ENCODE measurements at regions not wholly inside any gene's neighbourhood (a gene's known extent, or its start where the extent isn't known, plus 50 kb on each side); places are given as distances from the start of the nearest gene placed in this dataset.

DNA sequence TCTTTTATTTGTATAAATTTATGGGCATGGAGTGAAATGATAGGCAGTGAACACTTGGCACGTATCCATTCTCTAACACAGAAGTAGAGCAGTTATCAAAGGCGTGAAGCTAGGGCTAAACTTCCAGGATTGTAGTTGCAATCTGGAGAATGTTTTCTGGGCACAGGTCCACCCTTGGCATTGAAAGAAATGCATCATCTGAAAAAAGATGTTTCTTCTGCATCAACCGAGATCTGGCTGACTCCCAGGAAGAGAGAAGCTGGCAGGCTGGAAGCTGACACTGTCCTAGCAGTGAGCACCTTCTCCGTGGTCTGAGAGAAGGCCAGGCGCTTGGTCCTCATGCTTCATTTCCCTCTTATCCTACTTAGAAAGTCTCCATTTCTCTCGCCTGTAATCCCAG is 600.0 kb downstream of the BRD1 start:
- Mint-ChIP-seq H3K27me3 (ENCODE audit: insufficient read depth, low read depth, poor library complexity) (peaks cover 3% of the 10 kb centered on the region), H3K9me3 (no peaks in the 10 kb centered on the region), H3K36me3 (ENCODE audit: low read depth) (no peaks in the 10 kb centered on the region), H3K4me1 (0 out of 3 replicates have a peak, but pooled peaks cover 3% of the 10 kb centered on the region), H3K4me3 (no peak overlapping the region), H3K27ac (no peak overlapping the region)
- H3K4me3 ChIP-seq, result no peak overlapping the region
- ATAC-seq (no peak), DNase-seq (ENCODE audit: low spot score) (no peak)
- H3K4me2 ChIP-seq, result no peak overlapping the region
- H3K79me2 ChIP-seq (replicated peaks; ENCODE audit: insufficient read depth), result no peaks in the 10 kb centered on the region
- H3F3A ChIP-seq (replicated peaks; ENCODE audit: low read depth), result no peaks in the 10 kb centered on the region
- no peaks in the 10 kb centered on the region for H3K4me1 ChIP-seq (ENCODE audit: insufficient read depth)
- TF ChIP-seq, protein P1, sequence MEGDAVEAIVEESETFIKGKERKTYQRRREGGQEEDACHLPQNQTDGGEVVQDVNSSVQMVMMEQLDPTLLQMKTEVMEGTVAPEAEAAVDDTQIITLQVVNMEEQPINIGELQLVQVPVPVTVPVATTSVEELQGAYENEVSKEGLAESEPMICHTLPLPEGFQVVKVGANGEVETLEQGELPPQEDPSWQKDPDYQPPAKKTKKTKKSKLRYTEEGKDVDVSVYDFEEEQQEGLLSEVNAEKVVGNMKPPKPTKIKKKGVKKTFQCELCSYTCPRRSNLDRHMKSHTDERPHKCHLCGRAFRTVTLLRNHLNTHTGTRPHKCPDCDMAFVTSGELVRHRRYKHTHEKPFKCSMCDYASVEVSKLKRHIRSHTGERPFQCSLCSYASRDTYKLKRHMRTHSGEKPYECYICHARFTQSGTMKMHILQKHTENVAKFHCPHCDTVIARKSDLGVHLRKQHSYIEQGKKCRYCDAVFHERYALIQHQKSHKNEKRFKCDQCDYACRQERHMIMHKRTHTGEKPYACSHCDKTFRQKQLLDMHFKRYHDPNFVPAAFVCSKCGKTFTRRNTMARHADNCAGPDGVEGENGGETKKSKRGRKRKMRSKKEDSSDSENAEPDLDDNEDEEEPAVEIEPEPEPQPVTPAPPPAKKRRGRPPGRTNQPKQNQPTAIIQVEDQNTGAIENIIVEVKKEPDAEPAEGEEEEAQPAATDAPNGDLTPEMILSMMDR (conservative IDR thresholded peaks at IDR 0.05; ENCODE audit: low read depth in 2 of 2), result no peak
- TF ChIP-seq CREB1 (CRISPR knock-in tag; IDR thresholded peaks at IDR 0.05; ENCODE audit: low read depth) (no peak), POLR2AphosphoS5 (IDR thresholded peaks at IDR 0.05; ENCODE audit: low read depth) (no peak), EZH2phosphoT487 (IDR thresholded peaks at IDR 0.05; ENCODE audit: unreplicated experiment) (no peak)
- 0 out of 2 replicates have a peak, but pooled peaks cover 7% of the 10 kb centered on the region for H3K36me3 ChIP-seq (ENCODE audit: insufficient read depth)
- H3K27me3 ChIP-seq (ENCODE audit: insufficient read depth), result no peaks in the 10 kb centered on the region
- no peaks in the 10 kb centered on the region for H4K20me1 ChIP-seq (replicated peaks; ENCODE audit: insufficient read depth)
- no peak overlapping the region for H3K27ac ChIP-seq (ENCODE audit: low read depth)
- H2AFZ ChIP-seq, result no peak overlapping the region
- H3K9me2 ChIP-seq (ENCODE audit: insufficient read depth), result no peaks in the 10 kb centered on the region

DNA sequence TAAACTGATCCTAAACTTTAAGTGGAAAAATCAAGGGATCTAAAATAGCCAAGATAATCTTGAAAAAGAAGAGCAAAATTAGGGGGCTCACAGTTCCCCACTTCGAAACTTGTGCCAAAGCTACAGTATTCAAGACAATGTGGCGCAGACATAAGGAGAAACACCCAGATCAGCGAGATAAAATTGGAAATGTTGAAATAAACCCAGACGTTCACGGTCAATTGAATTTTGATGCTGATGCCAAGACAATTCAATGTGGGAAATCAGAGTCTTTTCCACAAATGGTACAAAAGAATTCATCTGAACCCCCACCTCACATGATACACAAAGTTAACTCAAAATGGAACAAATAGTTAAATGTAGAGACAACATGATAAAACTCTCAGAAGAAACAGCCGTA is 601.6 kb downstream of the BRD1 start:
- H3K36me3 ChIP-seq (ENCODE audit: insufficient read depth), result peaks cover 10% of the 10 kb centered on the region; the same call in 1 of the 2 replicates
- H3K27me3 Mint-ChIP-seq (ENCODE audit: insufficient read depth, low read depth, poor library complexity), result no peaks in the 10 kb centered on the region
- no peak overlapping the region for H3K4me3 ChIP-seq
- no peaks in the 10 kb centered on the region for H3K36me3 Mint-ChIP-seq (ENCODE audit: low read depth)
- H3K27ac Mint-ChIP-seq, result no peak overlapping the region
- H3K4me3 Mint-ChIP-seq, result no peak overlapping the region
- no peak overlapping the region for H3K27ac ChIP-seq (ENCODE audit: low read depth)
- H3F3A ChIP-seq (replicated peaks; ENCODE audit: low read depth), result no peaks in the 10 kb centered on the region
- H4K20me1 ChIP-seq (replicated peaks; ENCODE audit: insufficient read depth), result no peaks in the 10 kb centered on the region
- no peak overlapping the region for H2AFZ ChIP-seq
- no peak for DNase-seq (ENCODE audit: low spot score)
- ATAC-seq, result no peak
- no peaks in the 10 kb centered on the region for H3K79me2 ChIP-seq (replicated peaks; ENCODE audit: insufficient read depth)
- no peaks in the 10 kb centered on the region for H3K27me3 ChIP-seq (ENCODE audit: insufficient read depth)
- no peak overlapping the region for H3K4me2 ChIP-seq
- no peaks in the 10 kb centered on the region for H3K4me1 ChIP-seq (ENCODE audit: insufficient read depth)
- H3K9me2 ChIP-seq (ENCODE audit: insufficient read depth), result no peaks in the 10 kb centered on the region
- no peaks in the 10 kb centered on the region for H3K9me3 Mint-ChIP-seq
- no peaks in the 10 kb centered on the region for H3K4me1 Mint-ChIP-seq
- TF ChIP-seq EZH2 (IDR thresholded peaks at IDR 0.05; ENCODE audit: low read depth, unreplicated experiment) (no peak), ZNF331 (CRISPR knock-in tag; IDR thresholded peaks at IDR 0.05; ENCODE audit: low read depth) (no peak), EZH2phosphoT487 (IDR thresholded peaks at IDR 0.05; ENCODE audit: unreplicated experiment) (no peak), ZNF114 (CRISPR knock-in tag; IDR thresholded peaks at IDR 0.05) (no peak), NANOG (IDR thresholded peaks at IDR 0.05; ENCODE audit: borderline replicate concordance) (no peak)
- TF ChIP-seq, protein P1 (conservative IDR thresholded peaks at IDR 0.05; ENCODE audit: low read depth in 2 of 2), result no peak
- TF ChIP-seq, protein P2, sequence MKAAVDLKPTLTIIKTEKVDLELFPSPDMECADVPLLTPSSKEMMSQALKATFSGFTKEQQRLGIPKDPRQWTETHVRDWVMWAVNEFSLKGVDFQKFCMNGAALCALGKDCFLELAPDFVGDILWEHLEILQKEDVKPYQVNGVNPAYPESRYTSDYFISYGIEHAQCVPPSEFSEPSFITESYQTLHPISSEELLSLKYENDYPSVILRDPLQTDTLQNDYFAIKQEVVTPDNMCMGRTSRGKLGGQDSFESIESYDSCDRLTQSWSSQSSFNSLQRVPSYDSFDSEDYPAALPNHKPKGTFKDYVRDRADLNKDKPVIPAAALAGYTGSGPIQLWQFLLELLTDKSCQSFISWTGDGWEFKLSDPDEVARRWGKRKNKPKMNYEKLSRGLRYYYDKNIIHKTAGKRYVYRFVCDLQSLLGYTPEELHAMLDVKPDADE (IDR thresholded peaks at IDR 0.05), result no peak
- TF ChIP-seq, protein P3, sequence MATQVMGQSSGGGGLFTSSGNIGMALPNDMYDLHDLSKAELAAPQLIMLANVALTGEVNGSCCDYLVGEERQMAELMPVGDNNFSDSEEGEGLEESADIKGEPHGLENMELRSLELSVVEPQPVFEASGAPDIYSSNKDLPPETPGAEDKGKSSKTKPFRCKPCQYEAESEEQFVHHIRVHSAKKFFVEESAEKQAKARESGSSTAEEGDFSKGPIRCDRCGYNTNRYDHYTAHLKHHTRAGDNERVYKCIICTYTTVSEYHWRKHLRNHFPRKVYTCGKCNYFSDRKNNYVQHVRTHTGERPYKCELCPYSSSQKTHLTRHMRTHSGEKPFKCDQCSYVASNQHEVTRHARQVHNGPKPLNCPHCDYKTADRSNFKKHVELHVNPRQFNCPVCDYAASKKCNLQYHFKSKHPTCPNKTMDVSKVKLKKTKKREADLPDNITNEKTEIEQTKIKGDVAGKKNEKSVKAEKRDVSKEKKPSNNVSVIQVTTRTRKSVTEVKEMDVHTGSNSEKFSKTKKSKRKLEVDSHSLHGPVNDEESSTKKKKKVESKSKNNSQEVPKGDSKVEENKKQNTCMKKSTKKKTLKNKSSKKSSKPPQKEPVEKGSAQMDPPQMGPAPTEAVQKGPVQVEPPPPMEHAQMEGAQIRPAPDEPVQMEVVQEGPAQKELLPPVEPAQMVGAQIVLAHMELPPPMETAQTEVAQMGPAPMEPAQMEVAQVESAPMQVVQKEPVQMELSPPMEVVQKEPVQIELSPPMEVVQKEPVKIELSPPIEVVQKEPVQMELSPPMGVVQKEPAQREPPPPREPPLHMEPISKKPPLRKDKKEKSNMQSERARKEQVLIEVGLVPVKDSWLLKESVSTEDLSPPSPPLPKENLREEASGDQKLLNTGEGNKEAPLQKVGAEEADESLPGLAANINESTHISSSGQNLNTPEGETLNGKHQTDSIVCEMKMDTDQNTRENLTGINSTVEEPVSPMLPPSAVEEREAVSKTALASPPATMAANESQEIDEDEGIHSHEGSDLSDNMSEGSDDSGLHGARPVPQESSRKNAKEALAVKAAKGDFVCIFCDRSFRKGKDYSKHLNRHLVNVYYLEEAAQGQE (IDR thresholded peaks at IDR 0.05; ENCODE audit: unreplicated experiment), result no peak

Measured in GM23338 (cell line).